HepG2 (cell line): ENCODE measurements at regions not wholly inside any gene's neighbourhood (a gene's known extent, or its start where the extent isn't known, plus 50 kb on each side); places are given as distances from the start of the nearest gene placed in this dataset.

ENCODE experiments used
- ATAC-seq: fragments of 200-7000 bp; cut with Tn5 transposase; 3 replicates; pipeline ENCODE4 v1.9.1; 2020; ENCODE audit warnings: mild to moderate bottlenecking, moderate library complexity
- BruUV-seq: library from RNA; stranded (reverse); fragments of 400-500 nt; replicated peaks from 2 replicates; lab custom pipeline; 2021; lab: Mats Ljungman, UMichigan
- CTCF ChIA-PET: fragments of 300-600 bp; formaldehyde crosslinking; extraction: SDS; loops from one replicate; lab custom pipeline; 2021; ENCODE audit warnings: low total read pairs, inconsistent platforms, low intra/inter-chr PET ratio; lab: Yijun Ruan, JAX
- POLR2A ChIA-PET: fragments of 350-600 bp; sonication (Branson Sonifier 250); formaldehyde crosslinking; loops from one replicate; lab custom pipeline; 2020; ENCODE audit warnings: antibody characterized with exemption, inconsistent platforms; lab: Yijun Ruan, JAX
- DNase-seq: peaks from one replicate; pipeline ENCODE4 v3.0.0-alpha.2; 2015; ENCODE audit warnings: low spot score
- FAIRE-seq: peaks from 3 replicates; lab custom pipeline; 2011; peaks lifted over from hg19 to GRCh38; lab: Jason Lieb, UNC
- H2AFZ ChIP-seq: one replicate; pipeline ENCODE4 v1.6.1; 2011; ENCODE audit warnings: low read length, inconsistent platforms
- H3K27ac ChIP-seq: fragments of 300-600 bp; 3 replicates; pipeline ENCODE4 v1.8.0; 2011; ENCODE audit warnings: mixed run types, mild to moderate bottlenecking, mixed read lengths, low read length, inconsistent platforms; ENCODE audit not compliant: insufficient read depth; ENCODE audit errors: extremely low read length
- H3K27me3 ChIP-seq, 2 experiments: fragments of 200-600 bp in 1 of 2; 2 replicates in 1 of 2; 3 replicates in 1 of 2; pipeline versions ENCODE4 v1.6.0 to v1.8.0; 2011; ENCODE audit warnings: low read length in 2 of 2, mild to moderate bottlenecking in 2 of 2, moderate library complexity in 2 of 2, inconsistent platforms in 1 of 2; ENCODE audit not compliant: insufficient read depth in 2 of 2, control insufficient read depth in 1 of 2
- H3K36me3 ChIP-seq, 2 experiments: fragments of 200-600 bp in 1 of 2; replicated peaks in 1 of 2; 2 replicates in 1 of 2; 3 replicates in 1 of 2; pipeline versions ENCODE4 v1.5.1 to v1.8.0; 2011; ENCODE audit warnings: low read length in 2 of 2, inconsistent platforms in 1 of 2; ENCODE audit not compliant: insufficient read depth in 2 of 2, control insufficient read depth in 1 of 2
- H3K4me1 ChIP-seq: 2 replicates; pipeline ENCODE4 v1.5.1; 2012; ENCODE audit warnings: low read length, inconsistent platforms; ENCODE audit not compliant: insufficient read depth
- H3K4me2 ChIP-seq: 2 replicates; pipeline ENCODE4 v1.6.0; 2011; ENCODE audit warnings: low read depth, low read length, inconsistent platforms
- H3K4me3 ChIP-seq, 3 experiments: fragments of 200-600 bp in 1 of 3; sonication (generic), shearing (Covaris generic) in 1 of 3; replicated peaks in 1 of 3; 2 replicates each; pipeline ENCODE4 v1.5.1; 2011 to 2016; ENCODE audit warnings: low read length in 3 of 3, inconsistent platforms in 2 of 3, low read depth in 2 of 3, mild to moderate bottlenecking in 2 of 3, control low read depth in 1 of 3, mixed read lengths in 1 of 3; ENCODE audit not compliant: insufficient read depth in 1 of 3
- H3K79me2 ChIP-seq: one replicate; pipeline ENCODE4 v1.6.1; 2011; ENCODE audit warnings: low read length, inconsistent platforms; ENCODE audit not compliant: insufficient read depth
- H3K9ac ChIP-seq: 2 replicates; pipeline ENCODE4 v1.6.0; 2011; ENCODE audit warnings: mild to moderate bottlenecking, low read depth, low read length, inconsistent platforms; ENCODE audit not compliant: insufficient read depth
- H3K9me3 ChIP-seq: 2 replicates; pipeline ENCODE4 v1.5.1; 2012; ENCODE audit warnings: mild to moderate bottlenecking, low read length
- H4K20me1 ChIP-seq: 2 replicates; pipeline ENCODE4 v1.6.0; 2011; ENCODE audit warnings: inconsistent platforms, mild to moderate bottlenecking, low read length, moderate library complexity; ENCODE audit not compliant: insufficient read depth
- CC2D1A ChIP-seq: sonication (generic); formaldehyde crosslinking; IDR thresholded peaks from 2 replicates; pipeline ENCODE4 v1.8.1; 2023; ENCODE audit warnings: mild to moderate bottlenecking, missing genetic modification reagents
- CEBPG ChIP-seq: IDR thresholded peaks from 2 replicates; pipeline ENCODE4 v1.6.1; 2016
- CENPX ChIP-seq: sonication (generic); formaldehyde crosslinking; IDR thresholded peaks from 2 replicates; pipeline ENCODE4 v1.9.0; 2021; ENCODE audit warnings: mild to moderate bottlenecking, missing genetic modification reagents, moderate library complexity
- JUND ChIP-seq: sonication (generic); formaldehyde crosslinking; IDR thresholded peaks from 2 replicates; pipeline ENCODE4 v1.8.0; 2022; ENCODE audit warnings: mild to moderate bottlenecking, missing genetic modification reagents
- MAFF ChIP-seq: IDR thresholded peaks from 2 replicates; pipeline ENCODE4 v1.6.1; 2011; ENCODE audit warnings: low read depth, low read length, improper control_type of control experiment
- MAFK ChIP-seq, 2 experiments: IDR thresholded peaks in 1 of 2; conservative IDR thresholded peaks in 1 of 2; 2 replicates each; pipeline ENCODE4 v1.6.1; 2011; ENCODE audit warnings: improper control_type of control experiment in 2 of 2, low read length in 2 of 2
- MXD4 ChIP-seq: IDR thresholded peaks from 2 replicates; pipeline ENCODE4 v1.6.1; 2016; ENCODE audit warnings: mild to moderate bottlenecking, missing biosample characterization, missing genetic modification reagents
- NFE2L1 ChIP-seq: sonication (generic); formaldehyde crosslinking; IDR thresholded peaks from 2 replicates; pipeline ENCODE4 v1.4.0; 2020; ENCODE audit warnings: missing genetic modification reagents, mild to moderate bottlenecking, borderline replicate concordance
- SRY ChIP-seq: sonication (generic); formaldehyde crosslinking; IDR thresholded peaks from 2 replicates; pipeline ENCODE4 v1.8.0; 2022; ENCODE audit warnings: mild to moderate bottlenecking, missing genetic modification reagents
- UBTF ChIP-seq: sonication (generic); formaldehyde crosslinking; IDR thresholded peaks from 2 replicates; pipeline ENCODE4 v1.4.0; 2020; ENCODE audit warnings: mild to moderate bottlenecking, missing genetic modification reagents
- ZNF749 ChIP-seq: sonication (generic); formaldehyde crosslinking; IDR thresholded peaks from 2 replicates; pipeline ENCODE4 v1.8.0; 2022; ENCODE audit warnings: mild to moderate bottlenecking, missing genetic modification reagents, moderate library complexity, borderline replicate concordance
- ZNF782 ChIP-seq: sonication (generic); formaldehyde crosslinking; IDR thresholded peaks from 2 replicates; pipeline ENCODE4 v1.4.0; 2020; ENCODE audit warnings: missing genetic modification reagents, mild to moderate bottlenecking, borderline replicate concordance
- ZNF841 ChIP-seq: sonication (generic); formaldehyde crosslinking; IDR thresholded peaks from 2 replicates; pipeline ENCODE4 v1.8.1; 2023; ENCODE audit warnings: missing genetic modification reagents, borderline replicate concordance
- WGBS: methylation state at CpG from one replicate; pipeline ENCODE4 v1.1.6; 2017; ENCODE audit warnings: low lambda C conversion rate; 5-methylcytosine and 5-hydroxymethylcytosine counted together
- in situ Hi-C: cut with HindIII; loops from 2 replicates; pipeline ENCODE4 v1.10.0; 2017; ENCODE audit warnings: low pct_unique_long_range_greater_than_20kb; ENCODE audit not compliant: extremely low pct_ligation_motif_present
- intact Hi-C: fragments of 100-400 bp; cut with micrococcal nuclease; formaldehyde crosslinking; loops from one replicate; pipeline ENCODE4 v1.10.0; 2022; ENCODE audit not compliant: unreplicated experiment

- TF ChIP-seq NFE2L1 (CRISPR knock-in tag): no peak
- no peak for TF ChIP-seq ZNF841 (CRISPR knock-in tag)
- TF ChIP-seq CEBPG (CRISPR knock-in tag): no peak
Observed at GRCh38 chr2:140158259-140158658, 1378.1 kb upstream of the NXPH2 start (continued).

GRCh38 chr2:140157816-140158215, 1377.6 kb upstream of the NXPH2 start:
- no peak overlapping the region for H2AFZ ChIP-seq
- no peaks in the 10 kb centered on the region for H3K4me1 ChIP-seq
- no peaks in the 10 kb centered on the region for H3K79me2 ChIP-seq
- H4K20me1 ChIP-seq: no peaks in the 10 kb centered on the region
- no peaks in the 10 kb centered on the region for H3K27me3 ChIP-seq
- no peak overlapping the region for H3K27ac ChIP-seq
- H3K9ac ChIP-seq: no peak overlapping the region
- ChIA-PET CTCF (no interaction called here), POLR2A (no interaction called here)
- ATAC-seq: no peak
- in situ Hi-C loops (no loop called here), intact Hi-C loops (no loop called here)
- TF ChIP-seq MAFK (conservative IDR thresholded peaks at IDR 0.05 in 1 of 2, IDR thresholded peaks at IDR 0.05 in 1 of 2; ENCODE audit: low read length in 2 of 2): peak; percentile 73 to 89
- TF ChIP-seq MAFF: peak; percentile 74
- TF ChIP-seq ZNF749 (CRISPR knock-in tag): no peak
- no peak for TF ChIP-seq CENPX (CRISPR knock-in tag)
- no peak for DNase-seq
- WGBS: 4% methylated on average over 5 of the region's 5 CpGs
- H3K4me2 ChIP-seq: no peak overlapping the region
- H3K9me3 ChIP-seq: 0 out of 2 replicates have a peak, but pooled peaks cover 3% of the 10 kb centered on the region
- BruUV-seq: no TSS peak
- H3K36me3 ChIP-seq: no peaks in the 10 kb centered on the region
- H3K4me3 ChIP-seq: no peak overlapping the region
- FAIRE-seq: no peak

GRCh38 chr2:140154706-140155105, 1374.5 kb upstream of the NXPH2 start:
- no peaks in the 10 kb centered on the region for H3K36me3 ChIP-seq

More at GRCh38 chr2:140154706-140155105, 1374.5 kb upstream of the NXPH2 start:
- intact Hi-C loops (no loop called here), in situ Hi-C loops (no loop called here)
- H3K79me2 ChIP-seq: no peaks in the 10 kb centered on the region
- CTCF ChIA-PET: no interaction called here
- DNase-seq (no peak), ATAC-seq (no peak), FAIRE-seq (no peak)
- no peak overlapping the region for H3K27ac ChIP-seq
- no peak overlapping the region for H3K4me2 ChIP-seq
- no TSS peak for BruUV-seq
- no peak overlapping the region for H3K4me3 ChIP-seq
- H3K9ac ChIP-seq: no peak overlapping the region
- H4K20me1 ChIP-seq: no peaks in the 10 kb centered on the region
- no peaks in the 10 kb centered on the region for H3K4me1 ChIP-seq
- 2% methylated on average over 2 of the region's 2 CpGs for WGBS
- TF ChIP-seq UBTF (CRISPR knock-in tag) (no peak), SRY (CRISPR knock-in tag) (no peak), MXD4 (CRISPR knock-in tag) (no peak), JUND (CRISPR knock-in tag) (no peak), ZNF782 (CRISPR knock-in tag) (no peak), CC2D1A (no peak)
- POLR2A ChIA-PET: no interaction called here
- no peaks in the 10 kb centered on the region for H3K27me3 ChIP-seq
- H2AFZ ChIP-seq: no peak overlapping the region
- no peaks in the 10 kb centered on the region for H3K9me3 ChIP-seq
